HCT116 (cell line): ENCODE measurements at regions not wholly inside any gene's neighbourhood (a gene's known extent, or its start where the extent isn't known, plus 50 kb on each side); places are given as distances from the start of the nearest gene placed in this dataset.
"Not testable (repeated sequence)": the region's sequence is repeated elsewhere in the genome, so short reads cannot be mapped to it uniquely, and the experiment has no call there.

ENCODE experiments used
- ATAC-seq: fragments of 200-7000 bp; cut with Tn5 transposase; 2 replicates; pipeline ENCODE4 v1.9.1; 2020; ENCODE audit warnings: mild to moderate bottlenecking, moderate library complexity
- BruUV-seq: library from RNA; stranded (reverse); fragments of 400-500 nt; replicated peaks from 2 replicates; lab custom pipeline; 2021; lab: Mats Ljungman, UMichigan
- CTCF ChIA-PET: fragments of 300-600 bp; sonication (Branson Sonifier 250); formaldehyde crosslinking; loops from one replicate; lab custom pipeline; 2021; ENCODE audit warnings: antibody characterized with exemption; lab: Charles Lee
- POLR2A ChIA-PET: fragments of 300-600, 350-600 bp; sonication (Branson Sonifier 250); formaldehyde crosslinking; loops from one replicate; lab custom pipeline; 2021; ENCODE audit warnings: antibody characterized with exemption; lab: Charles Lee
- RAD21 ChIA-PET, 2 experiments: fragments of 300-600 bp; sonication (Branson Sonifier 250); formaldehyde crosslinking; loops; one replicate each; lab custom pipeline; 2023; ENCODE audit warnings: low total read pairs in 2 of 2; ENCODE audit not compliant: uncharacterized antibody in 2 of 2, unreplicated experiment in 2 of 2, low non-redundant PET in 1 of 2; lab: Charles Lee
- DNase-seq: peaks from one replicate; pipeline ENCODE4 v3.0.0-alpha.2; 2010; ENCODE audit warnings: low read depth, low spot score
- H2AFZ ChIP-seq: fragments of 200-600 bp; shearing (Covaris generic), sonication (generic); 2 replicates; pipeline ENCODE4 v1.6.1; 2017; ENCODE audit warnings: low read depth, mixed run types, mixed read lengths, antibody characterized with exemption, low read length; ENCODE audit not compliant: poor library complexity, severe bottlenecking
- H3K27ac ChIP-seq: 2 replicates; pipeline ENCODE4 v1.5.1; 2012; ENCODE audit warnings: low read depth, low read length
- H3K27me3 ChIP-seq: fragments of 200-600 bp; sonication (generic); 2 replicates; pipeline ENCODE4 v1.6.1; 2016; ENCODE audit warnings: mixed run types, low read length, mixed read lengths; ENCODE audit not compliant: insufficient read depth
- H3K36me3 ChIP-seq, 2 experiments: fragments of 200-500 bp in 1 of 2; fragments of 200-600 bp in 1 of 2; sonication (Bioruptor generic) in 1 of 2; sonication (generic) in 1 of 2; 2 replicates each; pipeline versions ENCODE4 v1.5.1 to v1.6.1; 2014 to 2016; ENCODE audit warnings: low read length in 2 of 2, inconsistent platforms in 1 of 2, mixed read lengths in 1 of 2, mixed run types in 1 of 2; ENCODE audit not compliant: insufficient read depth in 2 of 2, control insufficient read depth in 1 of 2
- H3K4me1 ChIP-seq, 2 experiments: fragments of 200-600 bp in 1 of 2; sonication (generic) in 1 of 2; 2 replicates each; pipeline versions ENCODE4 v1.5.1 to v1.6.1; 2012 to 2017; ENCODE audit warnings: low read length in 2 of 2, inconsistent platforms in 1 of 2, mild to moderate bottlenecking in 1 of 2, mixed read lengths in 1 of 2, mixed run types in 1 of 2, moderate library complexity in 1 of 2; ENCODE audit not compliant: insufficient read depth in 2 of 2, control insufficient read depth in 1 of 2
- H3K4me2 ChIP-seq: fragments of 200-600 bp; sonication (generic); 2 replicates; pipeline ENCODE4 v1.6.1; 2017; ENCODE audit warnings: mixed run types, low read length, mixed read lengths
- H3K4me3 ChIP-seq, 2 experiments: fragments of 200-600 bp in 1 of 2; sonication (generic) in 1 of 2; replicated peaks in 1 of 2; 2 replicates each; pipeline ENCODE4 v1.5.1; 2011 to 2016; ENCODE audit warnings: low read length in 2 of 2, control low read depth in 1 of 2, low read depth in 1 of 2, mild to moderate bottlenecking in 1 of 2, mixed read lengths in 1 of 2, mixed run types in 1 of 2
- H3K79me2 ChIP-seq: fragments of 200-600 bp; sonication (generic); 2 replicates; pipeline ENCODE4 v1.6.1; 2017; ENCODE audit warnings: mild to moderate bottlenecking, mixed run types, low read length, moderate library complexity, mixed read lengths; ENCODE audit not compliant: insufficient read depth
- H3K9ac ChIP-seq: fragments of 200-600 bp; sonication (generic); 2 replicates; pipeline ENCODE4 v1.6.1; 2016; ENCODE audit warnings: low read length, mixed read lengths
- H3K9me2 ChIP-seq: fragments of 200-600 bp; sonication (generic), shearing (Covaris generic); 2 replicates; pipeline ENCODE4 v1.6.1; 2017; ENCODE audit warnings: mixed run types, mild to moderate bottlenecking, moderate library complexity; ENCODE audit not compliant: insufficient read depth
- H3K9me3 ChIP-seq, 2 experiments: fragments of 200-500 bp in 1 of 2; fragments of 200-600 bp in 1 of 2; sonication (Bioruptor generic) in 1 of 2; sonication (generic) in 1 of 2; 2 replicates each; pipeline ENCODE4 v1.6.1; 2014 to 2017; ENCODE audit warnings: low read length in 2 of 2, mixed read lengths in 2 of 2, inconsistent platforms in 1 of 2, low read depth in 1 of 2, mild to moderate bottlenecking in 1 of 2, mixed run types in 1 of 2, moderate library complexity in 1 of 2; ENCODE audit not compliant: control insufficient read depth in 1 of 2, insufficient read depth in 1 of 2
- H4K20me1 ChIP-seq: fragments of 200-600 bp; sonication (generic), shearing (Covaris generic); 2 replicates; pipeline ENCODE4 v1.6.1; 2017; ENCODE audit warnings: mixed run types, mild to moderate bottlenecking, moderate library complexity; ENCODE audit not compliant: insufficient read depth
- CEBPB ChIP-seq: IDR thresholded peaks from 2 replicates; pipeline ENCODE4 v1.6.1; 2012; ENCODE audit warnings: low read depth
- EGR1 ChIP-seq: IDR thresholded peaks from 2 replicates; pipeline ENCODE4 v1.6.1; 2012; ENCODE audit warnings: low read depth
- ELF1 ChIP-seq: IDR thresholded peaks from 2 replicates; pipeline ENCODE4 v1.6.1; 2012; ENCODE audit warnings: low read depth, borderline replicate concordance
- EZH2 ChIP-seq: fragments of 200-600 bp; sonication (generic); IDR thresholded peaks from 2 replicates; pipeline ENCODE4 v1.6.1; 2017; ENCODE audit warnings: antibody characterized with exemption, mixed run types
- FOSL1 ChIP-seq: IDR thresholded peaks from 2 replicates; pipeline ENCODE4 v1.6.1; 2012; ENCODE audit warnings: low read depth
- MAX ChIP-seq: IDR thresholded peaks from 2 replicates; pipeline ENCODE4 v1.6.1; 2012
- RAD21 ChIP-seq: IDR thresholded peaks from 2 replicates; pipeline ENCODE4 v1.6.1; 2012; ENCODE audit warnings: low read depth, mild to moderate bottlenecking
- REST ChIP-seq: IDR thresholded peaks from 2 replicates; pipeline ENCODE4 v1.6.1; 2012; ENCODE audit warnings: low read depth
- SIN3A ChIP-seq: IDR thresholded peaks from 2 replicates; pipeline ENCODE4 v1.6.1; 2012; ENCODE audit warnings: low read depth
- SP1 ChIP-seq: IDR thresholded peaks from 2 replicates; pipeline ENCODE4 v1.6.1; 2012; ENCODE audit warnings: low read depth
- SRF ChIP-seq: IDR thresholded peaks from 2 replicates; pipeline ENCODE4 v1.6.1; 2012; ENCODE audit warnings: low read depth
- TCF7L2 ChIP-seq: IDR thresholded peaks from 2 replicates; pipeline ENCODE4 v1.7.0; 2011; ENCODE audit warnings: borderline replicate concordance, inconsistent platforms; ENCODE audit not compliant: insufficient read depth, insufficient read length; ENCODE audit errors: extremely low read depth
- ZFX ChIP-seq: fragments of 450-650 bp; IDR thresholded peaks from 2 replicates; pipeline ENCODE4 v1.6.1; 2017
- intact Hi-C: fragments of 100-400 bp; cut with micrococcal nuclease; formaldehyde crosslinking; loops from 2 replicates; pipeline ENCODE4 v1.10.0; 2022
- TF ChIP-seq, protein P1 (sequence below): IDR thresholded peaks from 2 replicates; pipeline ENCODE4 v1.6.1; 2011; ENCODE audit warnings: mild to moderate bottlenecking, low read length, moderate library complexity; ENCODE audit not compliant: insufficient replicate concordance; ENCODE audit errors: extremely low read depth

- ATAC-seq: not testable (repeated sequence)
Measured at GRCh38 chrX:122224137-122224536, 959.9 kb upstream of the GRIA3 start.

GRCh38 chrX:122238801-122239200, 945.3 kb upstream of the GRIA3 start:
- Histone ChIP-seq H3K9me3 (no peaks in the 10 kb centered on the region), H3K27me3 (no peaks in the 10 kb centered on the region), H3K27ac (no peak overlapping the region), H3K9me2 (no peaks in the 10 kb centered on the region), H3K36me3 (no peaks in the 10 kb centered on the region), H3K9ac (no peak overlapping the region), H3K79me2 (no peaks in the 10 kb centered on the region), H2AFZ (no peak overlapping the region), H3K4me3 (no peak overlapping the region), H4K20me1 (no peaks in the 10 kb centered on the region), H3K4me1 (no peaks in the 10 kb centered on the region), H3K4me2 (no peak overlapping the region)
- DNase-seq (no peak), ATAC-seq (no peak)
- intact Hi-C loops: no loop called here
- ChIA-PET CTCF (no interaction called here), POLR2A (no interaction called here), RAD21 (no interaction called here)
- BruUV-seq: no TSS peak
- no peak for TF ChIP-seq MAX
- TF ChIP-seq REST: no peak
- TF ChIP-seq SRF: no peak
- TF ChIP-seq SP1: no peak
- TF ChIP-seq ELF1: no peak
- no peak for TF ChIP-seq TCF7L2
- no peak for TF ChIP-seq SIN3A
- no peak for TF ChIP-seq RAD21
- TF ChIP-seq, protein P1, sequence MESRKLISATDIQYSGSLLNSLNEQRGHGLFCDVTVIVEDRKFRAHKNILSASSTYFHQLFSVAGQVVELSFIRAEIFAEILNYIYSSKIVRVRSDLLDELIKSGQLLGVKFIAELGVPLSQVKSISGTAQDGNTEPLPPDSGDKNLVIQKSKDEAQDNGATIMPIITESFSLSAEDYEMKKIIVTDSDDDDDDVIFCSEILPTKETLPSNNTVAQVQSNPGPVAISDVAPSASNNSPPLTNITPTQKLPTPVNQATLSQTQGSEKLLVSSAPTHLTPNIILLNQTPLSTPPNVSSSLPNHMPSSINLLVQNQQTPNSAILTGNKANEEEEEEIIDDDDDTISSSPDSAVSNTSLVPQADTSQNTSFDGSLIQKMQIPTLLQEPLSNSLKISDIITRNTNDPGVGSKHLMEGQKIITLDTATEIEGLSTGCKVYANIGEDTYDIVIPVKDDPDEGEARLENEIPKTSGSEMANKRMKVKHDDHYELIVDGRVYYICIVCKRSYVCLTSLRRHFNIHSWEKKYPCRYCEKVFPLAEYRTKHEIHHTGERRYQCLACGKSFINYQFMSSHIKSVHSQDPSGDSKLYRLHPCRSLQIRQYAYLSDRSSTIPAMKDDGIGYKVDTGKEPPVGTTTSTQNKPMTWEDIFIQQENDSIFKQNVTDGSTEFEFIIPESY: no peak
- TF ChIP-seq ZFX: no peak
- TF ChIP-seq CEBPB: no peak
- no peak for TF ChIP-seq EGR1
- TF ChIP-seq FOSL1: no peak
- TF ChIP-seq EZH2: no peak

More at GRCh38 chrX:122224137-122224536, 959.9 kb upstream of the GRIA3 start:
- H2AFZ ChIP-seq, H3K27ac ChIP-seq, BruUV-seq, RAD21 ChIA-PET, intact Hi-C loops, POLR2A ChIA-PET, H3K79me2 ChIP-seq, H3K4me3 ChIP-seq, CTCF ChIA-PET, H3K9me2 ChIP-seq, H3K4me1 ChIP-seq, H3K4me2 ChIP-seq, H4K20me1 ChIP-seq, DNase-seq, H3K36me3 ChIP-seq, H3K27me3 ChIP-seq, H3K9ac ChIP-seq, H3K9me3 ChIP-seq: not testable (repeated sequence)
